Pancreas (tissue), 10 donors: ENCODE measurements at regions not wholly inside any gene's neighbourhood (a gene's known extent, or its start where the extent isn't known, plus 50 kb on each side); places are given as distances from the start of the nearest gene placed in this dataset.

Source experiments
- ATAC-seq, 4 donors: fragments of 200-7000 bp; cut with Tn5 transposase; one replicate each; pipeline versions ENCODE4 v1.8.0 to v1.9.1; 2020; ENCODE audit warnings: mild to moderate bottlenecking in 4 of 4, moderate library complexity in 4 of 4
- DNase-seq, 6 donors: peaks; one replicate each; pipeline ENCODE4 v3.0.0-alpha.2; 2020
- FAIRE-seq: peaks from 2 replicates; lab custom pipeline; 2012; peaks lifted over from hg19 to GRCh38; lab: Jason Lieb, UNC
- H3K27ac ChIP-seq, 4 donors: fragments of 200-600 bp; sonication (generic); 1 replicate in 3 of 4; 2 replicates in 1 of 4; pipeline versions ENCODE4 v1.5.0 to v1.8.0; 2020
- H3K27me3 ChIP-seq, 4 donors: fragments of 200-600 bp; one replicate each; pipeline ENCODE4 v1.8.0; 2021
- H3K36me3 ChIP-seq, 3 donors: fragments of 200-600 bp; sonication (generic) in 1 of 3; one replicate each; pipeline versions ENCODE4 v1.5.0 to v1.8.0; 2020 to 2021
- H3K4me1 ChIP-seq, 3 donors: fragments of 200-600 bp; one replicate each; pipeline ENCODE4 v1.8.0; 2021
- H3K4me3 ChIP-seq, 4 donors: fragments of 200-600 bp; sonication (generic) in 2 of 4; one replicate each; pipeline versions ENCODE4 v1.5.0 to v1.8.0; 2020 to 2021
- H3K9me3 ChIP-seq, 4 donors: fragments of 200-600 bp; one replicate each; pipeline ENCODE4 v1.8.0; 2021
- CTCF ChIP-seq, 4 donors: fragments of 200-600 bp; sonication (generic) in 3 of 4; IDR thresholded peaks; one replicate each; pipeline versions ENCODE4 v1.5.0 to v1.8.0; 2021; ENCODE audit warnings: antibody characterized with exemption in 4 of 4
- WGBS, 2 donors: extraction: QIAGEN DNeasy Blood & Tissue Kit; methylation state at CpG; one replicate each; pipeline ENCODE4 v1.1.7; 2013; 5-methylcytosine and 5-hydroxymethylcytosine counted together
- intact Hi-C, 3 donors: fragments of 100-400 bp; cut with DNase I; formaldehyde crosslinking; loops; one replicate each; pipeline versions ENCODE4 v1.11.1 to v1.14.2; 2022
- donor health status: healthy with polysubstance abuse.
- donor health status: DM: no; HTN: no; CAD: no; lungs with moderate emphysema.
- donor health status: DM: no; HTN: no; CAD: no.
- donor health status: control.
- donor health status: control.
- donor health status: Bipolar disorder and iron deficiency.
- donor health status: DM: yes; HTN: yes; CAD: no.
- donor health status: DM: no; HTN: no; CAD: no.
- donor health status: DM: no; HTN: no; CAD: no.
- donor health status: DM: yes; HTN: yes; CAD: no.

- Histone ChIP-seq H3K9me3 (no peaks in the 10 kb centered on the region), H3K4me1 (no peaks in the 10 kb centered on the region), H3K27me3 (no peaks in the 10 kb centered on the region), H3K4me3 (no peak overlapping the region), H3K27ac (no peak overlapping the region), H3K36me3 (no peaks in the 10 kb centered on the region)
- ATAC-seq (no peak), FAIRE-seq (no peak), DNase-seq (no peak)
- no peak for TF ChIP-seq CTCF (IDR thresholded peaks at IDR 0.05)
- intact Hi-C loops, result no loop called here
Observed at GRCh38 chr7:142314281-142314680, 56.4 kb upstream of the PRSS58 start.

GRCh38 chr7:142313528-142313927 is 55.7 kb upstream of the PRSS58 start:
- no peak overlapping the region for H3K27ac ChIP-seq
- no peaks in the 10 kb centered on the region for H3K4me1 ChIP-seq
- no peak for DNase-seq
- H3K9me3 ChIP-seq, result no peaks in the 10 kb centered on the region
- H3K27me3 ChIP-seq, result no peaks in the 10 kb centered on the region
- H3K36me3 ChIP-seq, result no peaks in the 10 kb centered on the region
- H3K4me3 ChIP-seq, result no peak overlapping the region
- WGBS, 2 donors, result 74 to 80% methylated on average over 11 of the region's 11 CpGs
- no peak for ATAC-seq
- no peak for TF ChIP-seq CTCF (IDR thresholded peaks at IDR 0.05)
- intact Hi-C loops, result no loop called here
- FAIRE-seq, result no peak

GRCh38 chr7:142311876-142312275 is 54.0 kb upstream of the PRSS58 start:
- no peak for FAIRE-seq
- WGBS, 2 donors, result 73 to 76% methylated on average over 3 of the region's 3 CpGs
- no peak for DNase-seq

GRCh38 chr7:142308918-142309317 is 51.1 kb upstream of the PRSS58 start:
- no peak overlapping the region for H3K4me3 ChIP-seq
- ATAC-seq (no peak), DNase-seq (no peak), FAIRE-seq (no peak)
- no peaks in the 10 kb centered on the region for H3K36me3 ChIP-seq
- no peaks in the 10 kb centered on the region for H3K9me3 ChIP-seq
- H3K4me1 ChIP-seq, result no peaks in the 10 kb centered on the region
- WGBS, 2 donors, result 71 to 75% methylated on average over 3 of the region's 3 CpGs
- intact Hi-C loops, result loop anchor here in 1 of 3 donors (2.0 kb wide), 1 partner anchor 36 kb away; no protein-coding TSS in a partner anchor
- H3K27ac ChIP-seq, result no peak overlapping the region
- no peaks in the 10 kb centered on the region for H3K27me3 ChIP-seq
- no peak for TF ChIP-seq CTCF (IDR thresholded peaks at IDR 0.05)

More at GRCh38 chr7:142311876-142312275, 54.0 kb upstream of the PRSS58 start:
- H3K4me3 ChIP-seq, result no peak overlapping the region
- no peaks in the 10 kb centered on the region for H3K27me3 ChIP-seq
- no peak for TF ChIP-seq CTCF (IDR thresholded peaks at IDR 0.05)
- intact Hi-C loops, result no loop called here
- no peaks in the 10 kb centered on the region for H3K9me3 ChIP-seq
- ATAC-seq, result no peak
- no peaks in the 10 kb centered on the region for H3K4me1 ChIP-seq
- H3K27ac ChIP-seq, result no peak overlapping the region
- H3K36me3 ChIP-seq, result no peaks in the 10 kb centered on the region

- ATAC-seq, result no peak
- H3K4me1 ChIP-seq, result no peaks in the 10 kb centered on the region
- 67 to 74% methylated on average over 4 of the region's 4 CpGs for WGBS, 2 donors
- no peaks in the 10 kb centered on the region for H3K36me3 ChIP-seq
- no peak for DNase-seq
- H3K9me3 ChIP-seq, result no peaks in the 10 kb centered on the region
- no peak for TF ChIP-seq CTCF (IDR thresholded peaks at IDR 0.05)
- no peaks in the 10 kb centered on the region for H3K27me3 ChIP-seq
- no peak for FAIRE-seq
- no peak overlapping the region for H3K27ac ChIP-seq
- intact Hi-C loops, result loop anchor here in 1 of 3 donors (2.0 kb wide), 1 partner anchor 36 kb away; no protein-coding TSS in a partner anchor
- no peak overlapping the region for H3K4me3 ChIP-seq
Observed at GRCh38 chr7:142308326-142308725, 50.5 kb upstream of the PRSS58 start.
